GM12891 (cell line): ENCODE measurements at regions not wholly inside any gene's neighbourhood (a gene's known extent, or its start where the extent isn't known, plus 50 kb on each side); places are given as distances from the start of the nearest gene placed in this dataset.

Experiments used
- POLR2A ChIP-seq: IDR thresholded peaks from 2 replicates; pipeline ENCODE4 v1.6.1; 2011; ENCODE audit warnings: low read depth, low read length, control low read depth
- POLR2AphosphoS5 ChIP-seq: IDR thresholded peaks from 2 replicates; pipeline ENCODE4 v1.6.1; 2011; ENCODE audit warnings: low read depth, low read length, control low read depth
- POU2F2 ChIP-seq: IDR thresholded peaks from 2 replicates; pipeline ENCODE4 v1.6.1; 2011; ENCODE audit warnings: low read depth, mild to moderate bottlenecking, control low read depth, low read length, moderate library complexity
- SPI1 ChIP-seq: IDR thresholded peaks from 2 replicates; pipeline ENCODE4 v1.6.1; 2011; ENCODE audit warnings: low read depth, low read length, control low read depth
- TAF1 ChIP-seq: IDR thresholded peaks from 2 replicates; pipeline ENCODE4 v1.6.1; 2011; ENCODE audit warnings: low read depth, low read length, control low read depth

DNA sequence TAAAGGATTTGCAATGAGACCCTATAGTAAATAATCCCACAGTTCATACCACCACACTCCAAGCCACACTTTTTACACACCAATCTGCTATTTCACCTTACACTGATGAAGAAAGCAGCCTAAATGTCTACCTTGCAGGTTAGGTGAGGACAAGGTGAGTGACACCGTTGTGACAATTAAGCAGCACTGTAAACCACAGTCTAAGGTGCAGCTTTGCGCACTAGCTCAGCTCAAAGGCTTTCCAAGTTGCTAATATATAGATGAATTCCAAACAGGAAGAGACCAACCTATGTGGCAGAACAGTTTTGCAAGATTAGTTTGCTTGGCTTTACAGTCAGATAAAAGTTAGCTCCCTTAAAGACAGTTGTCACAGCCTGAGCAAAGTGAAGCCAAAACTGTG is 429.5 kb upstream of the MARCKS start:
- TF ChIP-seq POLR2AphosphoS5, result no peak
- no peak for TF ChIP-seq POLR2A
- no peak for TF ChIP-seq POU2F2
- no peak for TF ChIP-seq TAF1
- no peak for TF ChIP-seq SPI1
